H1 (cell line): ENCODE measurements at regions not wholly inside any gene's neighbourhood (a gene's known extent, or its start where the extent isn't known, plus 50 kb on each side); places are given as distances from the start of the nearest gene placed in this dataset.

Experiments used
- CTCF ChIA-PET: fragments of 300-600 bp; sonication (Branson Sonifier 250); formaldehyde crosslinking; loops from one replicate; lab custom pipeline; 2021; ENCODE audit not compliant: partially characterized antibody; lab: Charles Lee
- POLR2A ChIA-PET: fragments of 300-600 bp; sonication (Branson Sonifier 250); formaldehyde crosslinking; loops from one replicate; lab custom pipeline; 2021; ENCODE audit warnings: inconsistent platforms; ENCODE audit not compliant: partially characterized antibody; lab: Charles Lee
- DNase-seq, 2 experiments: peaks; one replicate each; pipeline versions ENCODE4 v3.0.0 to v3.0.0-alpha.2; 2010 to 2022; ENCODE audit warnings: low spot score in 2 of 2, low read depth in 1 of 2, mixed read lengths in 1 of 2
- FAIRE-seq: peaks from 2 replicates; lab custom pipeline; 2011; peaks lifted over from hg19 to GRCh38; lab: Jason Lieb, UNC
- H2AFZ ChIP-seq: 2 replicates; pipeline ENCODE4 v1.8.1; 2012; ENCODE audit warnings: low read length, inconsistent platforms
- H2AK5ac ChIP-seq: 2 replicates; pipeline ENCODE4 v1.6.1; 2013; ENCODE audit warnings: low read depth, low read length
- H2BK120ac ChIP-seq: replicated peaks from 2 replicates; pipeline ENCODE3; 2013; ENCODE audit warnings: low read depth, low read length, inconsistent platforms
- H2BK12ac ChIP-seq: 2 replicates; pipeline ENCODE4 v1.6.1; 2013; ENCODE audit warnings: low read depth, low read length
- H2BK15ac ChIP-seq: 2 replicates; pipeline ENCODE4 v1.6.1; 2013; ENCODE audit warnings: low read length
- H2BK20ac ChIP-seq: 2 replicates; pipeline ENCODE4 v1.6.1; 2013; ENCODE audit warnings: low read length
- H2BK5ac ChIP-seq: 2 replicates; pipeline ENCODE4 v1.6.1; 2013; ENCODE audit warnings: low read depth, low read length
- H3K14ac ChIP-seq: 2 replicates; pipeline ENCODE4 v1.6.1; 2013; ENCODE audit warnings: inconsistent platforms; ENCODE audit not compliant: insufficient read length
- H3K18ac ChIP-seq: 2 replicates; pipeline ENCODE4 v1.6.1; 2013; ENCODE audit warnings: low read length; ENCODE audit errors: extremely low read depth
- H3K23ac ChIP-seq: 2 replicates; pipeline ENCODE4 v1.6.1; 2013; ENCODE audit warnings: inconsistent platforms; ENCODE audit not compliant: insufficient read length
- H3K23me2 ChIP-seq: 2 replicates; pipeline ENCODE4 v1.6.1; 2013; ENCODE audit warnings: low read depth, low read length
- H3K27ac ChIP-seq: 2 replicates; pipeline ENCODE4 v1.6.1; 2011; ENCODE audit warnings: low read depth, low read length, inconsistent platforms
- H3K27me3 ChIP-seq, 4 experiments: replicated peaks in 1 of 4; 1 replicate in 1 of 4; 2 replicates in 3 of 4; pipeline versions ENCODE4 v1.6.1 to v1.8.1; 2011 to 2013; ENCODE audit warnings: low read length in 3 of 4, mild to moderate bottlenecking in 3 of 4, inconsistent platforms in 2 of 4, mixed read lengths in 2 of 4, moderate library complexity in 1 of 4; ENCODE audit not compliant: control insufficient read depth in 3 of 4, insufficient read depth in 3 of 4; ENCODE audit errors: extremely low read depth in 1 of 4
- H3K36me3 ChIP-seq, 4 experiments: 2 replicates each; pipeline versions ENCODE4 v1.6.1 to v1.8.1; 2011 to 2013; ENCODE audit warnings: mild to moderate bottlenecking in 4 of 4, low read length in 3 of 4, moderate library complexity in 2 of 4, control low read depth in 1 of 4, inconsistent platforms in 1 of 4; ENCODE audit not compliant: insufficient read depth in 4 of 4, control insufficient read depth in 2 of 4
- H3K4ac ChIP-seq: replicated peaks from 2 replicates; pipeline ENCODE3; 2013; ENCODE audit warnings: low read length, low read depth, mixed read lengths, inconsistent platforms; ENCODE audit not compliant: insufficient read length
- H3K4me1 ChIP-seq, 4 experiments: replicated peaks in 1 of 4; 1 replicate in 1 of 4; 2 replicates in 3 of 4; pipeline versions ENCODE4 v1.6.1 to v1.8.1; 2011 to 2013; ENCODE audit warnings: low read length in 3 of 4, inconsistent platforms in 2 of 4, mixed read lengths in 1 of 4; ENCODE audit not compliant: insufficient read depth in 4 of 4, control insufficient read depth in 3 of 4
- H3K4me2 ChIP-seq, 2 experiments: 2 replicates each; pipeline versions ENCODE4 v1.6.1 to v1.8.1; 2011 to 2013; ENCODE audit warnings: low read depth in 2 of 2, low read length in 2 of 2, control low read depth in 1 of 2, inconsistent platforms in 1 of 2, mild to moderate bottlenecking in 1 of 2; ENCODE audit not compliant: insufficient read depth in 1 of 2
- H3K4me3 ChIP-seq, 4 experiments: fragments of 200-600, 300-600 bp in 1 of 4; sonication (generic), shearing (Covaris generic), sonication (Bioruptor Twin) in 1 of 4; 2 replicates each; pipeline versions ENCODE4 v1.5.1 to v1.8.1; 2011 to 2016; ENCODE audit warnings: low read length in 4 of 4, low read depth in 3 of 4, control low read depth in 2 of 4, inconsistent platforms in 2 of 4, mild to moderate bottlenecking in 2 of 4, mixed read lengths in 1 of 4, moderate library complexity in 1 of 4; ENCODE audit not compliant: insufficient read depth in 2 of 4; ENCODE audit errors: extremely low read depth in 1 of 4
- H3K56ac ChIP-seq: replicated peaks from 2 replicates; pipeline ENCODE3; 2013; ENCODE audit warnings: low read depth, mild to moderate bottlenecking, mixed read lengths, low read length, inconsistent platforms; ENCODE audit not compliant: insufficient read length
- H3K79me1 ChIP-seq: 2 replicates; pipeline ENCODE4 v1.6.1; 2013; ENCODE audit warnings: low read depth, low read length, control low read depth
- H3K79me2 ChIP-seq, 2 experiments: 2 replicates each; pipeline versions ENCODE4 v1.6.1 to v1.8.1; 2012 to 2013; ENCODE audit warnings: low read length in 2 of 2, mild to moderate bottlenecking in 2 of 2, inconsistent platforms in 1 of 2; ENCODE audit not compliant: insufficient read depth in 2 of 2, control insufficient read depth in 1 of 2
- H3K9ac ChIP-seq, 4 experiments: replicated peaks in 1 of 4; 1 replicate in 1 of 4; 2 replicates in 3 of 4; pipeline versions ENCODE4 v1.6.1 to v1.8.1; 2011 to 2013; ENCODE audit warnings: low read depth in 3 of 4, low read length in 3 of 4, control low read depth in 2 of 4, mild to moderate bottlenecking in 2 of 4, moderate library complexity in 2 of 4, inconsistent platforms in 1 of 4; ENCODE audit errors: extremely low read depth in 1 of 4
- H3K9me3 ChIP-seq, 2 experiments: 2 replicates each; pipeline versions ENCODE4 v1.6.1 to v1.8.1; 2012 to 2013; ENCODE audit warnings: mild to moderate bottlenecking in 2 of 2, moderate library complexity in 2 of 2, control low read depth in 1 of 2, inconsistent platforms in 1 of 2, low read depth in 1 of 2, low read length in 1 of 2, mixed read lengths in 1 of 2; ENCODE audit not compliant: insufficient read depth in 2 of 2
- H4K20me1 ChIP-seq, 2 experiments: replicated peaks in 1 of 2; 2 replicates each; pipeline versions ENCODE3 to v1.8.1; 2011 to 2013; ENCODE audit warnings: inconsistent platforms in 2 of 2, low read length in 2 of 2, mild to moderate bottlenecking in 1 of 2; ENCODE audit not compliant: insufficient read depth in 2 of 2, control insufficient read depth in 1 of 2
- H4K5ac ChIP-seq: 2 replicates; pipeline ENCODE4 v1.6.1; 2013; ENCODE audit warnings: low read length, low read depth, mixed read lengths, inconsistent platforms; ENCODE audit not compliant: insufficient read length
- H4K8ac ChIP-seq: 2 replicates; pipeline ENCODE4 v1.8.0; 2013; ENCODE audit warnings: mild to moderate bottlenecking, moderate library complexity, low read length, inconsistent platforms; ENCODE audit not compliant: insufficient read depth; ENCODE audit errors: extremely low read depth
- H4K91ac ChIP-seq: replicated peaks from 2 replicates; pipeline ENCODE3; 2013; ENCODE audit warnings: low read length, mixed read lengths, inconsistent platforms; ENCODE audit not compliant: insufficient read length
- CBX8 ChIP-seq: fragments of 300-800, 300-1000 bp; sonication (generic); IDR thresholded peaks from 2 replicates; pipeline ENCODE4 v1.7.1; 2016; ENCODE audit warnings: low read depth, low read length, borderline replicate concordance
- CTBP2 ChIP-seq: IDR thresholded peaks from 2 replicates; pipeline ENCODE4 v1.7.0; 2011; ENCODE audit warnings: borderline replicate concordance, mild to moderate bottlenecking, moderate library complexity, mixed read lengths, low read length; ENCODE audit not compliant: insufficient read depth, insufficient read length
- WGBS, 2 experiments: shearing (Covaris generic) in 1 of 2; methylation state at CpG; one replicate each; pipeline versions ENCODE4 v1.1.6 to v1.1.7; 2013 to 2015; ENCODE audit warnings: low lambda C conversion rate in 2 of 2, mixed read lengths in 2 of 2, inconsistent platforms in 1 of 2, low coverage in 1 of 2, missing lambda C conversion rate in 1 of 2; ENCODE audit not compliant: insufficient replicate concordance in 2 of 2, insufficient coverage in 1 of 2, insufficient read length in 1 of 2; ENCODE audit errors: extremely low coverage in 1 of 2, missing lambda C conversion rate in 1 of 2; 5-methylcytosine and 5-hydroxymethylcytosine counted together

- Histone ChIP-seq H4K5ac (no peak overlapping the region), H3K18ac (no peak overlapping the region), H3K23ac (no peak overlapping the region), H4K91ac (no peak overlapping the region), H2BK12ac (no peak overlapping the region), H3K9ac (no peak overlapping the region), H3K56ac (no peak overlapping the region), H2BK20ac (no peak overlapping the region), H3K79me1 (no peaks in the 10 kb centered on the region), H3K4me3 (no peak overlapping the region), H3K27me3 (no peaks in the 10 kb centered on the region), H2AFZ (no peak overlapping the region), H4K8ac (no peak overlapping the region), H2BK5ac (no peak overlapping the region), H3K4ac (no peak overlapping the region)
- CTCF ChIA-PET = no interaction called here
- FAIRE-seq = no peak
- 84% methylated on average over 1 of the region's 1 CpG; no CpG with 5 or more reads in 1 of the 2 experiments for WGBS, 2 experiments
- POLR2A ChIA-PET = no interaction called here
- TF ChIP-seq CTBP2 (no peak), CBX8 (no peak)
- TF ChIP-seq, all 59 proteins: peak for 0
- H3K79me2 ChIP-seq = no peaks in the 10 kb centered on the region
- H3K27ac ChIP-seq = no peak overlapping the region
- no peaks in the 10 kb centered on the region for H3K23me2 ChIP-seq
- H3K4me2 ChIP-seq = no peak overlapping the region
- peaks cover 0 to 3% of the 10 kb centered on the region in 2 experiments; a peak in 2 of 4 replicates for H3K9me3 ChIP-seq
- no peak overlapping the region for H3K14ac ChIP-seq
- H3K36me3 ChIP-seq = no peaks in the 10 kb centered on the region; a peak in 1 of 8 replicates
- H3K4me1 ChIP-seq = no peaks in the 10 kb centered on the region; a peak in 1 of 7 replicates
- DNase-seq = no peak
- H2AK5ac ChIP-seq = no peak overlapping the region
- no peak overlapping the region for H2BK15ac ChIP-seq
- H4K20me1 ChIP-seq = no peaks in the 10 kb centered on the region
- no peak overlapping the region for H2BK120ac ChIP-seq
Observed at GRCh38 chr12:97758586-97758985, 296.0 kb downstream of the RMST start.
